DLD1 (cell line): ENCODE measurements at regions not wholly inside any gene's neighbourhood (a gene's known extent, or its start where the extent isn't known, plus 50 kb on each side); places are given as distances from the start of the nearest gene placed in this dataset.
"Not testable (repeated sequence)": the region's sequence is repeated elsewhere in the genome, so short reads cannot be mapped to it uniquely, and the experiment has no call there.

Source experiments
- in situ Hi-C: cut with HindIII; loops from 2 replicates; pipeline ENCODE4 v1.10.0; 2017; ENCODE audit warnings: low sequenced_read_pairs

DNA sequence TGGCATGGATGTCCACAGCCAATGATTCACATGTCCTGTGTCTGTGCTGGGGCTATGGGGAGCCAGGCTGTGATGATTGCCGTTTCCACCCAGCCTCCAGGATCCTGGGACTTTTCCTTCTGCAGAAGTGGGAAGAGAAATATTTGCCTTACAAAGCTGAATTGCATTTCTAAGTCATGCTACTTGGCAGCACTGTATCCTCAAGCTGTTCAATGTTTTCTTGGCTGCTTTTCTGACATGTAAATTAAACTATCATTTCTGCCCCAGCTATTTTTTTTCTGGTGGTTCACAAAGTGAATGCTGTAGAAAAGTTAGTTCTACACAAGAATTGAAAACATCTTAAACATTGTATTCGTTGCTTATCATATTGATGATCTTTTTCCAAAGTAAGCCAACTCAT is 51.9 kb upstream of the TCERG1L start:
- in situ Hi-C loops, result no loop called here

DNA sequence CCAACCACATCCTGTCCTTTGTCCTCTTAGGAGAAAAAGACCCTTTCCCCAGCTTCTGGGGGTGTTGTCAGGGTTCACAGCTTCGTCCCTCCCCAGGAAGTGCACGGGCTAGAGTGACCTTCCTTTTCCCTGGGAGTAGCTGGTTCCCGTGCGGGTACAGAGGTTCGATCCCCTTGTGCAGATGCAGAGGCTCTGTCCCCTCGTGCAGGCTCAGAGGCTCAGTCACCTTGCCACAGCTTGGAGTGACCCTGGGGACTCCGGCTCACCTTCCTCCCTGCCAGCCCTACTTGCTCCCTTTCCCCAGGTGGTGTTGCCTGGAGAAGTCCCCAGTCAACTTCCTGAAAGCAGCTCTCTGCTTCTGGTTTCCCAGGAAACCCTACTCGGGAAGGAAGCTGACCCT is 60.0 kb upstream of the TCERG1L start:
- in situ Hi-C loops, result no loop called here

DNA sequence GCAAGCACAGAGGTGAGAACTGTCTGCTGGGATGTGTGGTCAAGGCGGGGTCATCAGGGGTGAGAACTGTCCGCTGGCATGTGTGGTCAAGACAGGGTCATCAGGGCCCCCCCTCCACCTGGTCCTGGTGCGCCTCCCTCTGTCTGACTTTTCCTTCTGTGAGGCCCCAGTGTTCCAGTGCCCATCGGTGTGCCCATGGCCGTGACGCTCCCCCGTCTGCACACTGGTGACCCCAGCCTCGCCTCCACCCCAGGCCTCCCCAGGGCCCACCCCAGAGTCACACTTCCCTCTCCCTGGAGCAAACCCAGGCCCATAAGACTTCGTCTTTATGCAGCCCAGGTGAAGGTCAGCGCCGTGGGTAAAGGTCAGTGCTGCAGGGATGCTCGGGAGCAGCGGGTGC is 70.1 kb upstream of the TCERG1L start:
- in situ Hi-C loops, result no loop called here

DNA sequence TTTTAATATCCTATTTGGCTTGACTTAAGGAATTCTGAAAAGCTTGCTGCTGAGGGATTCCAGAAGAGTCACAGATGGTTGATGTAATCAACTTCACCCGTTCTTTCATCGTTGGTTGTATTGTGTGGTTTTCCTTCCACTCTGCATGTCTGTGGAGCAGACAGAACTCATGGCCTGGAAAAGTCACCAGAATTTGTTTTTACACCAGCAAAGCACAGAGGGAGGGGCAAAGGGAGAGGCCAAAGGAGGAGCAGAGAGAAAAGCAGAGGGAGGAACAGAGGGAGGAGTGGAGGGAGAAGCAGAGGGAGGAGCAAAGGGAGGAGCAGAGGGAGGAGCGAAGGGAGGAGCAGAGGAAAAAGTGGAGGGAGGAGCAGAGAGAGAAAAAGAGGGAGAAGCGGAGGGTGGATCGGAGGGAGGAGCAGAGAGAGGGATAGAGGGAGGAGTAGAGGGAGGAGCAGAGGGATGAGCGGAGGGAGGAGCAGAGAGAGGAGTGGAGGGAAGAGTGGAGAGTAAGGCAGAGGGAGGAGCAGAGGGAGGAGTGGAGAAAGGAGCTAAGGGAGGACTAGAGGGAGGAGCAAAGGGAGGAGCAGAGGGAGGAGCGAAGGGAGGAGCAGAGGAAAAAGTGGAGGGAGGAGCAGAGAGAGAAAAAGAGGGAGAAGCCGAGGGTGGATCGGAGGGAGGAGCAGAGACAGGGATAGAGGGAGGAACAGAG is 73.8 kb upstream of the TCERG1L start:
- in situ Hi-C loops, result not testable (repeated sequence)

DNA sequence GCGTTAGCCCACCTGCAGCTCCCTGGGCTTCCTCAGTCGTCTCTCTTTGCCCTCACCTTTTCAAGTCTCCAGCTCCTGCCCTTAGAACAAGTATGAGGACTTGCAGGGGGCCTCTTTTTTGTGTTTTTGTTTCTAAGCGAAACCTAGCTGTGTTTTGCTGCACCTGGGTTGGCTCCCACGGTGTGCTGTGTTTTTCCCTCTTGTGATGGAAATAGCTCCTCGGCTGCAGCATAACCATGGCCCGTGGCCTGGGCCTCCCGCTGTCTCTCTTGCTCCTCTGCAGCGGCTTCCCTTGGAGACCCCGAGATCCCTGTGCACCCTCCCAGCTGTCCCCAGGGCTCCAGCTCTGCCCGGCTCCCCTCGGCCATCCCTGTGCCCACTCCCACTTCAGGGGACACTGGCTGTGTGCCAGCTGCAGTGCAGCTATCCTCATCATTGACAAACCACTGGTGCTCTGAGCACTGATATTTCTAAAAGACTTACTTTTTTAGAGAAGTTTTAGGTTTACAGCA is 75.6 kb upstream of the TCERG1L start:
- in situ Hi-C loops, result no loop called here

DNA sequence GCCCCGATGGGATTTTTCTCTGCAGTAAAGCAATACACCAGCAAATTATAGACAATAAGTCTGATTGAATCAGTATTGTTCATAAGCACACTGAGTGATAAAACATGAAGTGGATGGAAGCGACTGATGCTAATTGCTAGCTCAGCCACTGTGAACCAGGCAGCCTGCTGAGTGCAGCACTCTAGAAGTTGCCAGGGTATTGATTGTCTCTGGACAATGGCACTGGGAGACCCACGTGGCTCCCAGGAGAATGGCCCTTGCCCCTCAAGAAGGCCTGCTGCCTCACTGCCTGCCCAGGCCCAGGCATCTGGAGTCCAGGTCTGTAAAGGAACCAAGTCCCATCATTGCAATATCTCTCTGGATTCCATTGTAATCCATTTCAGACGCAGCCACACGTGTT is 80.4 kb upstream of the TCERG1L start:
- in situ Hi-C loops, result no loop called here

DNA sequence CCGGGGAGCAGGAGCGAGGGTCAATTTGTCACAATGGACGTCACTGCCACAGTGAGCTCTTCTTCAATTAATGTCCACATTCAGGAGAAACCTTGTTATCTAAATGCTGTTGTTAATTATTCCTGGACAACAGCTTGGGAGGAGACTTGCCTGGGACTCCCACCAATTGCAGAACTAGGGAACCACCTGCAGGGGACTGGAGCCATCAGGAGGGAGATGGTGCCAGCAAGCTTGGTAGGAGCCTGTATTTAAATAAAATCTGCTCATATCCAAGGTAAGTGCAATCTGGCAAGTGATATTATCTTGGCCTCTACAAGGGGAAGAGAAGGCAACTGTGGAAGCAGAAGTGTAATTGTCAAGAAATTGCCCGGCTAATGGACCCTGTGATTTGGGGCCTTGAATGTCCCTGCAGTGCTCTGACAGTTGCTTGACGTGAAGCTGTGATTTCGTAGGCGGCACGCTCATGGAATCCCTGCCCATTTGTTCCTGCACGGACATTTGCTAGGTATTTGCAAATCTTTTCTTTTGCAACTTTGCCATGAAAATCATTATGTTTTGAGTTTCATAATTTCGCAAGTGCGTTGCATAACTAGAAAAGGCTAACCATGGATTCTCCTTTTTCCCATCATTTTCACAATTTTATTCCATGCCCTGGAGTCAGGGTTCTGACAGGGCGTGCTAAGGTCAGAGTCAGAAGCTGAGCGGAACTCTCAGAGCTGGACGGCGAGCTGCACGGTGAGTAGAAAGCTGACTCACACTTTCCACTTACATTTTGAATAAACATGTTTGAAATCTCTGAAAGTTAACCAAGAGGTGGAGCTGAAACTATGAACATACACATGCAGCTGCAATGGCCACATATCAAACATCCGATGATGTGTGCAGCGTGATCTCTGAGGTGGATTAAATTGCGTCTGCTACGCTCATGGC is 84.9 kb upstream of the TCERG1L start:
- in situ Hi-C loops, result no loop called here

DNA sequence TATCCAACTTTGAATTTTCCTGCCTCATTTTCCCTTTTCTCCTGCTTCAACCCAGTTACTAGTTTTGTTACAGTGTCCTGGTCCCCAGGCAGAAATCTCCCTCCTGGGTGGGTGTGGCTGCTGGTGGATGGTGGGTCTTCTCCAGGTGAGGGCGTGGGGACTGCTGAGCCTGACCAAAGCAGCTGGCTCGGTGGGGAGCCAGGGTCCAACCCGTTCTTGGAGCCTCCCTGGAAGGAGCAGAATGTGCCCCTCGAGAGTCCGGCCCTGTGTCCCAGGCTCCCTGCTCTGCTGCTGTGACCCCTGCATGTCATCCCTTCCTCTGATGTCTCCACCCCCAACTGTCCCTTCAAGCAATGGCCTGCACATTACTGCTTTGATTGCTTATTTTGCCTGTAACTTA is 86.6 kb upstream of the TCERG1L start:
- in situ Hi-C loops, result no loop called here

DNA sequence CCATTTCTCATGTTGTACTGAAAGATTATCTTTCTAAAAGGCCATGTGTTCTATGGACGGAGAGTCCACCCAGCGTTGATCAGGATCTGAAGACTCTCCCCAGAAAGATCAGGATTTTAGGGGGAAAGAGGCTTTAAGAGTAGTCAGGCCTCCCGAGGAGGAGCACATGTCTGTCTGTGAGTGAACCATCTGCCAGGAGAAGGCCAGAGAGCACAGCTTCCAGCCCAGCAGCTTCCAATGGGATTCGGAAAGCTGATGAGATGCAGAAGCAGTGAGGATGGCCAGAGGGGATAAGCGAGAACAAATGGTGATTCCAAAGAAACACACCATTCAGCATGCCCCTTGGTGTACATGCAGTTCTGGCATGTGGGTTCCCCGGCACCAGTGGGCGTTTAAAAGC is 88.5 kb upstream of the TCERG1L start:
- in situ Hi-C loops, result no loop called here

DNA sequence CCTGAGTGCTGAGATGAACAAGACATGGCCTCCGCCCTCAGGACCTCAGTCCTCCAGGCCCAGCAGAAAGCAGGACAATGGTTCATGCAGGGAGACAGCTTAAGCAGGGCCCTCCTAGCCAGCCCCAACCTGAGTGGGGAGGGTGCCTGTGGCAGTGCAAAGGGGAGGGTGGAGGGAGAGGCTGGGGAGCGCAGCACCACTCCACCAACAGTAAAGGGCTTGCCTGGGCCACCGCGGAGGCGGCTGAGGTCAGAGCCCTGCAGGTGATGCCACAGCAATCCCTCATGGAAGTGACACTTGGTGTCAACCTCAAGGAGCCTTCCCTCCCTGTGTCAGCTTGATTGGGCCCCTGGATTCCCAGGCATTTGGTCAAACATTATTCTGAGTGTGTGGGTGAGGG is 89.0 kb upstream of the TCERG1L start:
- in situ Hi-C loops, result no loop called here

DNA sequence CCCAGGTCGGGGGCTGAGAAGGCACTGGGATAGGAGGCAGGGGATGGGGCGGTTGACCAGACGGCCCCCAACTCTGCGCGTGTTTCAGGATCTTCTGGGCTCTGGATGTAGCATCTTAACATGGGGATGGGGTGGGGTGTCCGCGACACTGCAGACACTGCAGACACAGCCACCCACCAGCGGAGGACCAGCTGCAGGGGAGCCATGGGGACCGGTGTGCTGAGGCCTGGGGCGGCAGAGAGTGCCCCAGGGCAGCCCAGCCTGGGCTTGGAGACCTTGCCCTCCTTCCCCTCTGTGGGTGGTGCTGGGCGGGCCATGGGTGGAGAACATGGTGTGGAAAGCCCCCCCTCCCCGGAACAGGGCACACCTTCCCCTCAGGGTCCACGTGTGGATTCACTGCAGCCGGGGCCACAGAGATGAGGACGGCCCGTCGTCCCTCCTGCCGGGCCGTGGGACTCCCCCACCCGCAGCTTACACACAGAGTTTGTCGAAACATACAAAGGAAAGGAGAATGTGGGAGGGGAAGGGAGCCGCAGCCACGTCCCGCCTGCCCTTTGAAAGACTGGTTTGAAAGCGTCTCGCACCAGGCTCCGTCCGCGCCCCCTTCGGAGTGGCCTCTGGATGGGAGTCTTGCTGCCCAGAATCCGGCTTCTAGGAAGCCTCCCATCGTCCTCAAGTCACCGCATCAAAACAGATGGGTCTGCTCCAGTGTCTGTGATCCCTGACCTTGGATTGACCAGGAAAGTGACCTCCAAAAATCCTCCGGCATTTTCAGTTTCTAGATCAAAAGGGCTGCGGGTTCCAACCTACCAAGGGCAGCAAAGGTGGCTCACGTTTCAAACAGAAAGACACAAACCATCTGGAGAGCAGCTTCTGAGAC is 91.5 kb upstream of the TCERG1L start:
- in situ Hi-C loops, result no loop called here

DNA sequence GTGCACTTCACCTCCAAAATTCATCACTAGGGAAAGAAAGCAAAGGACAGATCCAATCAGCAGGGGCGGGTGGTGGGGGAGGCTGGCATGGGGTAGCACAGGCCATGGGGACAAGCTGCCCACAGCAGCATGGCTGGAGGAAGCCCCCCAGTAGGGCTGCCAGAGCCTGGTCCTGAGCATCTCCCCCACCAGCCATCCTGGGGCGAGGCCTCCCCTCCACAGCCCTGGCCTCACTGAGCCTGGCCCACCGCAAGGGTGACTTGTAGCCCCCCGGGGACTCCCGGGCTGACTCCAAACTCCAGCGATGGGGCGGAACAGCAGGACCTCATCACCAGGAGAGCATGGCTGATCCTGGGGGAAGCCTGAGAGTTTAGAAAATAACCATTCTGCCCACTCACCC is 92.4 kb upstream of the TCERG1L start:
- in situ Hi-C loops, result no loop called here

DNA sequence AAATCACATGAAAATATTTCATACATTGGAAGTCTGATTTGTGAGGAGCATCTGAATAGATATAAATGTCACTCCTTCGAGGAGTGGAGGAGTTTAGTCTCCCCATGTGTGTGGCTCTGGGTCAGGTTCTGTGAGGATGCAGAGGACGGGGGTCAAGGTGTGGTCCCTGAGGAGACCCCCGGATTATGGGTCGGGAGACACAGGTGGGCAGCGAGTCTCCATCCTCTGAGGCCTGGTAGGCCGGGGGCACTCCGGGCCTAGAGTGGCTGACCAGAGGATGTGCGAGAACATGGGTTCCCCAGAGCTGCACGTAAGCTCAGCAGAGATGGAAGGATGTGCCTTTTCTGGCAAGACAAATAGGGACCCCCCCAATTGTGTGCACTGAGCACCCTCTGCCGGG is 93.4 kb upstream of the TCERG1L start:
- in situ Hi-C loops, result no loop called here

DNA sequence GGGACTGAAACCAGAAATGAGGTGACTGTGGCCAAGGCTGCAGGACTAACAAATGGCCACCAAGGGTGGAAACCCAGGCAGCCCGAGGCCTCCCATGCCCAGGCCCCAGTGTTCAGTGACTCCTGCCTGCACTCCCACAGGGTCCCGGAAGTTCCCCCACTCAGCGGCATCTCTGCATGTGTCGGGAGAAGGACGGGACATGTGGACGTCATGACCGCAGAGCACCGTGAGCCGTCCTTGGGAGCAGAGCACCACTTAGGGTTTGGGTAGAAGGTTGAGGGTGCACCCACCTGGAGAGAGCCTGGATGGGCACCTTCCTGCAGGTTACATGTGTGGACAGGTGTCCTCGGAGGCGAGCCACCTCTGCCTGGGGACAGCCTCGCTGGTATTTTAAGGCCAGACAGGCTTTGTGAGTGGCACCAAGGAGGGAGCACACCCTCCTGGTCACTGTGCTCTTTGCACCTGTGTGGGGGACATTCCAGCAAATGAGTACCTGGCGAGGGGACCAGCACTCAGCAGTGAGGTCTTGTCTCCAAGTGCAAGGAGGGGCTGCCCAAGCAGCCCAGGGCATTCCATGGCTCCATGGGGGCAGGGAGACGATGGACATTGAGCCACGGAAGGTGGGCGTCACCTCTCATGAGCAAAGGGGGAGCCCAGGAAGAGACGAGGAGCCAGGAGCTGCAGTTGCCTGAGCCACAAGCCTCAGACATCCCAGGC is 95.3 kb upstream of the TCERG1L start:
- in situ Hi-C loops, result no loop called here

DNA sequence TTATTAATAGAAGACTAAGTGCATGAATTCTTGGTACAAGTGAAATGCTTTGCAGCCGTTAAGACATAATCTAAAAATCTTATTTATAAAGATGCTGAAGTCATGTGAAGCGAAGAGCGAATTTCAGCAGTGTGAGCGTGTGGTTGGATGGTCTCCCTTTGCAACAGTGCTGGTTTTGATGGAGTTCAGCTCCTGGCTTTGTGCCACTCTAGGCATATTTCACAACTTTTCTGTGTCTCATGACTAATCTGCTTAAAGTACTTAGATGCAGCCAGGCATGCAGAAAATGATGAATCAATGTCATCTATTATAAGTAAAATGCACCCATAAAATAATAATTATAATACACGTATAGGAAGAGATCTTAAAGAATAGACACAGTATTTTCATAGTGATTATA is 107.2 kb upstream of the TCERG1L start:
- in situ Hi-C loops, result no loop called here

DNA sequence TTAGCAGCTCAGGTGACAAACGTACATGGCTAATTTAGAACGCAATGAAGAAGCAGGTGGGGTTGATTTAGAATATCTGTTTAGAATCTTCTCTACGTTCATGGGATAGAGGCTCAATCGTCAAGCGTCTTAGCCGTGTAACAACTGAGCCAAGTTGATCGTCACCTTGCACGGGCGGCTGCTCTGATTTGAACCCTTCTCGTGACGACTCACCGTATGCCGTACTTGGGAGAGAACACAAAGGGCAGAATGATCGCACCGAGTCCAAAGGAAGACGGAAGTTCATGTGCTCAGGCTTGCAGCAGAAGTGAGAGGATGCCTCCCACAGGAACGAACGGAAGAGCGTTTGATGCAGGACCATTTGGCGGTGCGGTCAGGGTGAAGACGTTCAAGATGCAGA is 108.3 kb upstream of the TCERG1L start:
- in situ Hi-C loops, result no loop called here

DNA sequence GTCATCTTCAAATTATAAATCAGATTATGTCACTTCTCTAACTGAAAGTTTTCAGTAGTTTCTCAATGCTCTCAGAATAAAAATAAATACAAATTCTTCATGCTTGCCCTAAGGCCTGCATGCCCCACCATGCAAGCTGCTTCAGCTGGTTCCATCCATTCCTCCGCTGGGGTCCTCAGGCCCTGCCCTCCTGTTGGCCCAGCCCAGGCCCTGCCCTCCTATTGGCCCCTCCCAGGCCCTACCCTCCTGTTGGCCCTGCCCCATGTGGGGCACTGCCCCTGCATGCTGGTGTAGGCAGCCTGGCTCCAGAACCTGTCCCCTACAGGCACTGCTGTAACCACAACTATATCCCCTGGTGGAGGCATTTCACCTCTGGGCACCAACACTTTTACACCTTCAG is 109.3 kb upstream of the TCERG1L start:
- in situ Hi-C loops, result no loop called here

DNA sequence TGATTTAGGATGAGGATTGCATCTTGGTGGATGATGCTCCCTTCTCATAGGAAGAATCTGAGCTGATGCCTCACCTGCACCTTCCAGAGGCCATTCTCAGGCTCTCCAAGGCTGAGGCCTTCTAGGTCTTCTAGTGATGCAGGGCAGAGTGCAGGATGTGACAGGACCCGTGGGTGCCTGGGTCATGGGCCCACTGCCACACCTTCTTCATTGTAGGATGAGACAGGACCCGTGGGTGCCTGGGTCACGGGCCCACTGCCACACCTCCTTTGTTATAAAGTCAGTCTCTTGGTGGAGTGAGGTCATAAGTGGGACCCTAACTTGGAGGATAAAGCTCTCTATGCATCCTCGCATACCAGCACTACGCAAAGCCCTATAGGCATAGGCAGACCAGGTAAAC is 109.9 kb upstream of the TCERG1L start:
- in situ Hi-C loops, result no loop called here

DNA sequence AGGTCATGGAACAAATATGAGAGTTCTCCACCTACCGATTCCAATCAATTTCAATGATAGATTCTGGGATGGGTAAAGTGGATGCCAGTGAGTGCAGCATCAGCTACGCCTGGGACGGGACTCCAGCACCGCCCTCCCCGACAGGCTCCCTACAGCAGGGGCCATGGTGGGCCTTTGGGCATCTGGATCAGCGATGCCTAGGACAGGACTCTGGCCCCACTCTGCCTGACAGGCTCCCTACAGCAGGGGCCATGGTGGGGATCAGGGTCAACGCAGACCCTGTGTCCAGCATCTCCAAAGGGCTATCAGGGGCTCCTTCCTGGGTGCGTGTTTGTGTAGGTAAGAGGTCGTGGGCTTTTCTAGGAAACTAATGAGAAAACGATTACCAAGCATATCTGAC is 111.2 kb upstream of the TCERG1L start:
- in situ Hi-C loops, result no loop called here

DNA sequence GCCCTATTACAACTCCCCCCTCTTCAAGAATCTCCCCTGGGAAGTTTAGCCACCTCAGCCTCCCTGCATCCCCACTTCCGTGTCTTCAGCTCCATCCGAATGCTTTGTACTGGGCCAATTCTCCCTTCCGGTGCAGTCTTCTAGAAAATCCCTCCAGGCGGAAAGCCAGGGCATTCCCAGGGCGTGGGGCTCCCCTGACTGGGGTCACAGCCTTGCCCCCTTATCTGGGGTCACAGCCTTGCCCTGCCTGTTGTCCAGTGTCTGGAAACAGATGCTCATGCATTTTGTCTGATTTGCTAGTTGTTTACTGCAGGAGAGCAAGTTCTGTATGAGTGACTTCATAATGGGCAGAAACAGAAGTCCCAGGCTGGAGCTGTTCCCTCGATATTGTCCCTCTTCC is 112.5 kb upstream of the TCERG1L start:
- in situ Hi-C loops, result no loop called here
